SJCRH30 (cell line): ENCODE measurements at regions not wholly inside any gene's neighbourhood (a gene's known extent, or its start where the extent isn't known, plus 50 kb on each side); places are given as distances from the start of the nearest gene placed in this dataset.

ENCODE experiments used
- DNase-seq, 2 experiments: peaks; one replicate each; pipeline ENCODE4 v3.0.0-alpha.2; 2015 to 2020
- H3K27ac ChIP-seq: fragments of 250-450 bp; sonication (Bioruptor Pico); 2 replicates; pipeline ENCODE4 v1.5.1; 2020; ENCODE audit warnings: mild to moderate bottlenecking, moderate library complexity
- H3K27me3 ChIP-seq: fragments of 250-450 bp; sonication (Bioruptor Pico); 2 replicates; pipeline ENCODE4 v1.5.1; 2020; ENCODE audit warnings: mild to moderate bottlenecking, moderate library complexity
- H3K36me3 ChIP-seq: fragments of 250-450 bp; sonication (Bioruptor Pico); 2 replicates; pipeline ENCODE4 v1.5.1; 2020; ENCODE audit warnings: mild to moderate bottlenecking, moderate library complexity
- H3K4me1 ChIP-seq: fragments of 250-450 bp; sonication (Bioruptor Pico); 2 replicates; pipeline ENCODE4 v1.5.1; 2020; ENCODE audit warnings: mild to moderate bottlenecking, moderate library complexity
- H3K4me3 ChIP-seq: fragments of 250-450 bp; sonication (Bioruptor Pico); 2 replicates; pipeline ENCODE4 v1.5.1; 2020; ENCODE audit warnings: mild to moderate bottlenecking, moderate library complexity
- H3K9me3 ChIP-seq: fragments of 250-450 bp; sonication (Bioruptor Pico); replicated peaks from 2 replicates; pipeline ENCODE4 v1.5.1; 2020; ENCODE audit warnings: mild to moderate bottlenecking, moderate library complexity

- no peak overlapping the region for H3K4me3 ChIP-seq
- no peaks in the 10 kb centered on the region for H3K27me3 ChIP-seq
- DNase-seq: no peak
- H3K4me1 ChIP-seq: no peaks in the 10 kb centered on the region
- H3K27ac ChIP-seq: no peak overlapping the region
- H3K36me3 ChIP-seq: no peaks in the 10 kb centered on the region
- H3K9me3 ChIP-seq: peaks cover 3% of the 10 kb centered on the region; the same call in 1 of the 2 replicates
Measured at GRCh38 chr5:72760259-72760658, 56.2 kb upstream of the TNPO1 start.

GRCh38 chr5:72752909-72753308 lies 63.6 kb upstream of the TNPO1 start:
- H3K4me1 ChIP-seq: peaks cover 3% of the 10 kb centered on the region; the same call in 1 of the 2 replicates
- no peak overlapping the region for H3K27ac ChIP-seq
- no peaks in the 10 kb centered on the region for H3K27me3 ChIP-seq
- DNase-seq: no peak
- H3K4me3 ChIP-seq: no peak overlapping the region
- no peaks in the 10 kb centered on the region for H3K36me3 ChIP-seq
- no peaks in the 10 kb centered on the region; the same call in 1 of the 2 replicates for H3K9me3 ChIP-seq

DNA sequence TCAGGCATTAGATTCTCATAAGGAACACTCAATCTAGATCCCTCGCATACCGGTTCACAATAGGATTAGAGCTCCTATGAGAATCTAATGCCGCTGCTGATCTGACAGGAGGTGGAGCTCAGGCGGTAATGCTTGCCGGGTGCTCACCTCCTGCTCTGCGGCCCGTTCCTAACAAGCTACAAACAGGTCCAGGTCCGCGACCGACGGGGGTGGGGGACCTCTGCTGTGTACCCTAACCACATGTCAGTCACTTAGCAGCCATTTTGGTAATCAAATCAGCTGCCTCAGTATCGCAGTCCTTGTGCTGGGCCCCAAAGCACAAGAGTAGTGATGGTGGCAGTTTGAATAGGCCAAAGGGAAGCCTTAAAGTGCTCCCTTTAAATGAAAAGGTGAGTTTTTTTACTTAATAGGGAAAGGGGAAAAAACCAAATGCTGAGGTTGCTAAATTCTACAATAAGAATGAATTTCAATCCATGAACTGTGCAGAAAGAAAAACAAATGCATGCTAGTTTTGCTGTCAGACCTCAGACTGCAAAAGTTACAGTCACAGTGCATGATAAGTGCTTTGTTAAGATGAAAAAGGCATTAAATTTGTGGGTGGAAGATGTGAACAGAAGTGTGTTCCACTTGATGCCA lies 67.0 kb upstream of the TNPO1 start:
- Histone ChIP-seq H3K27ac (no peak overlapping the region), H3K4me1 (peaks cover 3% of the 10 kb centered on the region; the same call in 1 of the 2 replicates), H3K9me3 (no peaks in the 10 kb centered on the region), H3K27me3 (no peaks in the 10 kb centered on the region), H3K4me3 (no peak overlapping the region), H3K36me3 (no peaks in the 10 kb centered on the region)
- no peak for DNase-seq

GRCh38 chr5:72747826-72748225 lies 68.6 kb upstream of the TNPO1 start:
- Histone ChIP-seq H3K4me3 (no peak overlapping the region), H3K9me3 (no peaks in the 10 kb centered on the region), H3K36me3 (no peaks in the 10 kb centered on the region), H3K27me3 (no peaks in the 10 kb centered on the region), H3K4me1 (peaks cover 3% of the 10 kb centered on the region; the same call in 1 of the 2 replicates), H3K27ac (no peak overlapping the region)
- no peak for DNase-seq

DNA sequence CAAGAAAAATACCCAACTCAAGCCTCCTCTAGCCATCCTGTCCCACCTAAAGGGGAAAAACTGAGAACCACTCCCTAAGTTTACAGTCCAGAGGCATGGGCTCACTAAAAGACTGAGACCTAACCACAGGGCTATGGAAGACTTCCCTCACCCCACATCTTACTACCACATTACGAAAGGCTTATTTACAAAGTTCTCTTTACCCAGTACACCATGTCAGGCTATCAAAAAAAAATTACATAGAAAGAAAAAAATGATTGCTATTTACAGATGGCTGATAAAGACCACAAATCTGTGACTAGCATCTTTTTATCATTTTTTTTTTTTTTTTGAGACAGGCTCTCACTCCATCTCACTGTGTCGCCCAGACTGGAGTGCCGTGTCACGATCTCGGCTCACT lies 69.7 kb upstream of the TNPO1 start:
- Histone ChIP-seq H3K36me3 (no peaks in the 10 kb centered on the region), H3K4me1 (peaks cover under 1% of the 10 kb centered on the region; the same call in 1 of the 2 replicates), H3K4me3 (no peak overlapping the region), H3K27ac (no peak overlapping the region), H3K27me3 (no peaks in the 10 kb centered on the region), H3K9me3 (no peaks in the 10 kb centered on the region)
- DNase-seq: no peak

DNA sequence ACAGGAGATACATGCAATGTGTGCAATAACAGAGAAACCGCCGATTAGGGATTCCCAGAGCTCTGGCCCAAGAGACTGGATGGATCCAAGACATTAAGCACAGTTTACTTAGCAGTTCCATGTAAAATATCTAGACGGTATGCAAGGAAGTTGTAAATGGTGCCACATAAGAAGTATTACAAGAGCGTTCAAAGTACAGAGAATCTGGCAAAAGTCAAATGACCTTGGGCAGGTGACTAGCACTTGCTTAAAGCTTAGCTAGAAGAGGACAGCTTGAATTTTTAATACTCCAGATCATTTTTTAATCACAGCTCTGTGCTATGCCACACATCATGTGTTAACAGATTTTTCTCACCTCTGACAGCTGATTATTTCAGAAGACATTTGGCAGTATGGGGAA lies 72.3 kb upstream of the TNPO1 start:
- no peaks in the 10 kb centered on the region for H3K4me1 ChIP-seq
- no peaks in the 10 kb centered on the region for H3K9me3 ChIP-seq
- no peaks in the 10 kb centered on the region for H3K36me3 ChIP-seq
- H3K27me3 ChIP-seq: no peaks in the 10 kb centered on the region
- H3K27ac ChIP-seq: no peak overlapping the region
- DNase-seq: no peak
- H3K4me3 ChIP-seq: no peak overlapping the region

GRCh38 chr5:72741805-72742204 lies 74.7 kb upstream of the TNPO1 start:
- H3K36me3 ChIP-seq: no peaks in the 10 kb centered on the region
- DNase-seq: no peak
- H3K27ac ChIP-seq: no peak overlapping the region
- H3K27me3 ChIP-seq: no peaks in the 10 kb centered on the region
- no peaks in the 10 kb centered on the region for H3K9me3 ChIP-seq
- H3K4me1 ChIP-seq: no peaks in the 10 kb centered on the region
- H3K4me3 ChIP-seq: no peak overlapping the region

GRCh38 chr5:72733810-72734209 lies 82.7 kb upstream of the TNPO1 start:
- no peak overlapping the region for H3K4me3 ChIP-seq
- H3K36me3 ChIP-seq: no peaks in the 10 kb centered on the region

DNA sequence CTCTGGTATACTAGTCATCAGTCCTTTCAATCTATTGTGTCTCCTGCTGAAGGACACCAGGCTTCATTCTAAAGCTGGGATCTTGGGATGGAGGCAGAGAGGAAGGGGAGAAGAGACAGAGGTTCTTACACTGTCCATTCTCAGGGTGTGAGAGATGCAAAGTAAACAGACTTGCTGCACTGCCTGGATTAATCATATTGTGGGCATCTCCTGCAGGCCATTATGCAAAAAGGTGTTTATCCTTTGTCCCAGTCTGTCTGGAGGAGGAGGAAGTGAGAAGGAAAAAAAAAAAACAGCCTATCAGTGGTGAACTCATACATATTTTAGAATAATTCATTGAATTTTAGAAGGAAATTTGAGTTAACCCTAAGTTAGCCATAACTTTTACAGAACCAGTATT lies 92.9 kb upstream of the TNPO1 start:
- Histone ChIP-seq H3K36me3 (no peaks in the 10 kb centered on the region), H3K27ac (no peak overlapping the region), H3K27me3 (no peaks in the 10 kb centered on the region), H3K9me3 (no peaks in the 10 kb centered on the region), H3K4me3 (no peak overlapping the region), H3K4me1 (no peaks in the 10 kb centered on the region)
- DNase-seq: no peak

More at GRCh38 chr5:72733810-72734209, 82.7 kb upstream of the TNPO1 start:
- Histone ChIP-seq H3K4me1 (no peaks in the 10 kb centered on the region), H3K9me3 (0 out of 2 replicates have a peak, but pooled peaks cover 4% of the 10 kb centered on the region), H3K27me3 (no peaks in the 10 kb centered on the region), H3K27ac (no peak overlapping the region)
- DNase-seq: no peak

- no peak overlapping the region for H3K27ac ChIP-seq
- H3K4me3 ChIP-seq: no peak overlapping the region
- H3K36me3 ChIP-seq: no peaks in the 10 kb centered on the region
- no peak for DNase-seq
- no peaks in the 10 kb centered on the region for H3K27me3 ChIP-seq
- no peaks in the 10 kb centered on the region for H3K9me3 ChIP-seq
- H3K4me1 ChIP-seq: no peaks in the 10 kb centered on the region
Measured at GRCh38 chr5:72722792-72723452, 93.5 kb upstream of the TNPO1 start.

- H3K36me3 ChIP-seq: no peaks in the 10 kb centered on the region
- no peak overlapping the region for H3K27ac ChIP-seq
- no peaks in the 10 kb centered on the region for H3K4me1 ChIP-seq
- H3K9me3 ChIP-seq: no peaks in the 10 kb centered on the region
- 0 out of 2 replicates have a peak, but pooled peaks cover 2% of the 10 kb centered on the region for H3K27me3 ChIP-seq
- no peak for DNase-seq
- H3K4me3 ChIP-seq: no peak overlapping the region
Measured at GRCh38 chr5:72721844-72722243, 94.6 kb upstream of the TNPO1 start.

DNA sequence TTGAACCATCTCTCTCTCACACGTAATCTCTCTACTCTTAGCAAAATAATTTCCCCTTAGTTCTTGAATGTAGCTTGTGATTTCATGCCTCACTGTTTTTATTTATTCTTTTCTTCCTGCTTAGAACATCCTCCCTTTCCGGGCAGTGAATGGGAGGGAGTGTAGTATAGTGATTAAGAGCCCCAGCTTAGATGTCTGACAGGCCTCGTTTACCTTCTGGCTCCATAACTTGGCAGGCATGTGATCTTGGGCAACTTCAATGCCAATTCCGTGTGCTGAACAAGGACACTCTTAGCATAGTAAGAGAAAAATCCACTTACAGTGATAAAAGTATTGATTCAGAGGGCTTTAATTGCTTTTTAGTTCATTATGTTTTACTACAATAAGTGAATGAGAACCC lies 96.3 kb upstream of the TNPO1 start:
- Histone ChIP-seq H3K36me3 (no peaks in the 10 kb centered on the region), H3K27ac (no peak overlapping the region), H3K27me3 (0 out of 2 replicates have a peak, but pooled peaks cover 2% of the 10 kb centered on the region), H3K9me3 (no peaks in the 10 kb centered on the region), H3K4me3 (no peak overlapping the region), H3K4me1 (no peaks in the 10 kb centered on the region)
- no peak for DNase-seq

DNA sequence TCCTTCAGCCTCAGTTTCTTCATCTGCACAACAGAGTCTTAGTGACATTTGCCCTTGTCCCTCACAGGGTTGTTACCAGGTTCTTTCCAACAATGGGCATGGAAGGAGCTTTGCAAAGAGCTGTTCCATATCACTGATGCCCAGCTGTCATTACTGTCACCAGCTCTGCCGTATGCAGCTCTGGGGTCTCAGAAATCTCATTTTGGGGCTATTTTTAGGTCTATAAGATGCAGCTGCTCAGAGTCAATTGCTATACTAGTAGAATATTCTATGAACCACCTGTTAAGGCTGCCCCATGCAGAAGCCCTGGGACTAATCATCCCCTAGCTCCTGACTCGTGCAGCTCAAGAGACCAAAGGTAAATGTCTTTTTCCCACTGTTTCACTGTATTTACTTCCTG lies 105.1 kb upstream of the TNPO1 start:
- H3K27ac ChIP-seq: no peak overlapping the region
- DNase-seq: peak; percentile 19 to 60

GRCh38 chr5:72709341-72709740 lies 107.1 kb upstream of the TNPO1 start:
- Histone ChIP-seq H3K27me3 (0 out of 2 replicates have a peak, but pooled peaks cover 3% of the 10 kb centered on the region), H3K4me3 (no peak overlapping the region), H3K4me1 (peaks cover 15% of the 10 kb centered on the region), H3K9me3 (no peaks in the 10 kb centered on the region), H3K36me3 (no peaks in the 10 kb centered on the region), H3K27ac (no peak overlapping the region)
- no peak for DNase-seq

More for the DNA sequence above, 105.1 kb upstream of the TNPO1 start:
- H3K4me3 ChIP-seq: no peak overlapping the region
- no peaks in the 10 kb centered on the region for H3K9me3 ChIP-seq
- H3K36me3 ChIP-seq: no peaks in the 10 kb centered on the region
- H3K27me3 ChIP-seq: 0 out of 2 replicates have a peak, but pooled peaks cover 3% of the 10 kb centered on the region
- peaks cover 15% of the 10 kb centered on the region for H3K4me1 ChIP-seq

DNA sequence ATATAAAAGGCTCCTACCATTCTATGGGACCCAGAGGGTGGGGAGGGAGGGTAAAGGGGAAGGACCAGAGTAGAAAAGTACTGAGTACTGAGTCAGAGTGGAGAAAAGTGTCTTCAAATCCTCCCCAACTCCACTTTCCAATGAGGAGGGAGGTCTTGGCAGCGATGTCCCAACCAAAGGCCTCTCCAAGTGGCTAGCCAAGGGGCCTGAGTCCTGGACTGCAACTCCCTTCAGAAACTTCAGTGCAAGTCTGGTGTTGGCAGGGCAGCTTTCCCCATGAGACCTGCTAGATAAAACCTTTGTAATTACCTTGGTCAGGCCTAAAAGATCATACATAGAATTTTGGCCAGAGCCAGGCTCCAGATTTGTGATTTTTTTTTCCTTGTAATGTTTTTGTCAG lies 111.3 kb upstream of the TNPO1 start:
- Histone ChIP-seq H3K27ac (no peak overlapping the region), H3K4me1 (peaks cover 1% of the 10 kb centered on the region; the same call in 1 of the 2 replicates), H3K4me3 (no peak overlapping the region), H3K27me3 (no peaks in the 10 kb centered on the region), H3K36me3 (no peaks in the 10 kb centered on the region), H3K9me3 (peaks cover 11% of the 10 kb centered on the region)
- DNase-seq: no peak
